B cell (primary cell): ENCODE measurements at regions not wholly inside any gene's neighbourhood (a gene's known extent, or its start where the extent isn't known, plus 50 kb on each side); places are given as distances from the start of the nearest gene placed in this dataset.

ENCODE experiments used
- ATAC-seq: fragments of 200-7000 bp; cut with Tn5 transposase; one replicate; pipeline ENCODE4 v1.10.0; 2021; ENCODE audit warnings: low read depth, mild to moderate bottlenecking, moderate number of reproducible peaks, moderate library complexity
- CTCF ChIA-PET: fragments of 350-600 bp; sonication (Branson Sonifier 250); formaldehyde crosslinking; loops from one replicate; lab custom pipeline; 2021; ENCODE audit warnings: antibody characterized with exemption, inconsistent platforms; lab: Charles Lee
- POLR2A ChIA-PET: fragments of 350-600 bp; sonication (Branson Sonifier 250); formaldehyde crosslinking; loops from one replicate; lab custom pipeline; 2021; ENCODE audit warnings: antibody characterized with exemption; lab: Charles Lee
- DNase-seq: peaks from one replicate; pipeline ENCODE4 v3.0.0; 2013
- H2AFZ ChIP-seq: 2 replicates; pipeline ENCODE4 v1.6.1; 2012; ENCODE audit warnings: mild to moderate bottlenecking, low read depth, low read length; ENCODE audit not compliant: insufficient read depth, poor library complexity, severe bottlenecking
- H3K27ac ChIP-seq, 2 donors: 1 replicate in 1 of 2; 2 replicates in 1 of 2; pipeline ENCODE4 v1.5.1; 2012 to 2013; ENCODE audit warnings: low read length in 2 of 2, mild to moderate bottlenecking in 2 of 2, moderate library complexity in 1 of 2
- H3K27me3 ChIP-seq, 4 experiments: fragments of 200-600 bp in 1 of 4; sonication (generic) in 1 of 4; replicated peaks in 1 of 4; 1 replicate in 2 of 4; 2 replicates in 2 of 4; pipeline versions ENCODE4 v1.6.1 to v1.7.0; 2013 to 2016; ENCODE audit warnings: low read length in 3 of 4, mild to moderate bottlenecking in 2 of 4, mixed read lengths in 1 of 4, moderate library complexity in 1 of 4; ENCODE audit not compliant: insufficient read depth in 4 of 4, control insufficient read depth in 3 of 4; ENCODE audit errors: control extremely low read depth in 1 of 4
- H3K36me3 ChIP-seq, 2 experiments: replicated peaks in 1 of 2; 1 replicate in 1 of 2; 2 replicates in 1 of 2; pipeline versions ENCODE4 v1.6.1 to v1.7.1; 2013; ENCODE audit warnings: low read length in 1 of 2; ENCODE audit not compliant: insufficient read depth in 2 of 2, control insufficient read depth in 1 of 2; ENCODE audit errors: control extremely low read depth in 1 of 2, extremely low read depth in 1 of 2
- H3K4me1 ChIP-seq, 2 donors: fragments of 200-600 bp in 1 of 2; sonication (generic) in 1 of 2; 1 replicate in 1 of 2; 2 replicates in 1 of 2; pipeline versions ENCODE4 v1.5.1 to v1.6.1; 2013 to 2017; ENCODE audit warnings: low read length in 2 of 2; ENCODE audit not compliant: control insufficient read depth in 2 of 2, insufficient read depth in 2 of 2
- H3K4me2 ChIP-seq: replicated peaks from 2 replicates; pipeline ENCODE3; 2012; ENCODE audit warnings: mild to moderate bottlenecking, low read depth, low read length; ENCODE audit not compliant: poor library complexity, severe bottlenecking
- H3K4me3 ChIP-seq, 5 experiments: fragments of 200-600 bp in 1 of 5; sonication (generic) in 1 of 5; 1 replicate in 3 of 5; 2 replicates in 2 of 5; pipeline versions ENCODE4 v1.5.1 to v1.7.0; 2011 to 2016; ENCODE audit warnings: low read length in 4 of 5, mild to moderate bottlenecking in 4 of 5, low read depth in 2 of 5, control low read depth in 1 of 5, moderate library complexity in 1 of 5; ENCODE audit not compliant: insufficient read depth in 1 of 5; ENCODE audit errors: control extremely low read depth in 1 of 5, extremely low read depth in 1 of 5
- H3K79me2 ChIP-seq: fragments of 200-600 bp; sonication (generic); one replicate; pipeline ENCODE4 v1.6.0; 2016; ENCODE audit warnings: low read length; ENCODE audit not compliant: control insufficient read depth, insufficient read depth
- H3K9ac ChIP-seq: fragments of 200-600 bp; sonication (generic); 2 replicates; pipeline ENCODE4 v1.6.1; 2017; ENCODE audit warnings: mild to moderate bottlenecking, low read length, moderate library complexity
- H3K9me3 ChIP-seq, 3 donors: one replicate each; pipeline versions ENCODE4 v1.6.1 to v1.7.1; 2013; ENCODE audit warnings: low read length in 2 of 3; ENCODE audit not compliant: control insufficient read depth in 2 of 3, insufficient read depth in 1 of 3; ENCODE audit errors: control extremely low read depth in 1 of 3
- H4K20me1 ChIP-seq: 2 replicates; pipeline ENCODE4 v1.6.0; 2012; ENCODE audit warnings: mild to moderate bottlenecking, low read length; ENCODE audit not compliant: insufficient read depth, control insufficient read depth, poor library complexity, severe bottlenecking
- H3K27ac Mint-ChIP-seq: one replicate; pipeline ENCODE4 v1.8.0; 2021; ENCODE audit warnings: mixed read lengths
- H3K27me3 Mint-ChIP-seq: one replicate; pipeline ENCODE4 v1.8.0; 2021; ENCODE audit warnings: mixed read lengths
- H3K4me1 Mint-ChIP-seq: one replicate; pipeline ENCODE4 v1.8.0; 2021; ENCODE audit warnings: mixed read lengths
- H3K4me3 Mint-ChIP-seq: one replicate; pipeline ENCODE4 v1.8.0; 2021; ENCODE audit warnings: mixed read lengths
- H3K9me3 Mint-ChIP-seq: one replicate; pipeline ENCODE4 v1.8.0; 2022; ENCODE audit warnings: mixed read lengths; ENCODE audit not compliant: insufficient read depth
- CTCF ChIP-seq: fragments of 200-600 bp; IDR thresholded peaks from one replicate; pipeline ENCODE4 v1.8.0; 2022; ENCODE audit warnings: antibody characterized with exemption, mild to moderate bottlenecking
- EZH2 ChIP-seq: IDR thresholded peaks from 2 replicates; pipeline ENCODE4 v1.6.1; 2012; ENCODE audit warnings: borderline replicate concordance, low read depth, mild to moderate bottlenecking, moderate library complexity, low read length; ENCODE audit not compliant: insufficient read depth, poor library complexity, severe bottlenecking
- WGBS: methylation state at CpG from one replicate; pipeline ENCODE4 v1.1.5; 2013; ENCODE audit warnings: missing lambda C conversion rate; ENCODE audit not compliant: insufficient coverage; 5-methylcytosine and 5-hydroxymethylcytosine counted together
- intact Hi-C: fragments of 100-400 bp; cut with micrococcal nuclease; formaldehyde crosslinking; loops from one replicate; pipeline ENCODE4 v1.10.0; 2022

GRCh38 chr20:39246436-39246835 is 284.3 kb downstream of the DHX35 start:
- no peaks in the 10 kb centered on the region for H3K79me2 ChIP-seq
- H3K27ac ChIP-seq: no peak overlapping the region
- H3K27me3 ChIP-seq: no peaks in the 10 kb centered on the region
- no peaks in the 10 kb centered on the region for H3K4me1 ChIP-seq
- H3K4me2 ChIP-seq: no peak overlapping the region
- no peak overlapping the region for H3K4me3 ChIP-seq
- TF ChIP-seq EZH2 (no peak), CTCF (no peak)
- CTCF ChIA-PET: no interaction called here
- Mint-ChIP-seq H3K9me3 (no peaks in the 10 kb centered on the region), H3K4me1 (no peaks in the 10 kb centered on the region), H3K4me3 (no peak overlapping the region), H3K27ac (no peak overlapping the region), H3K27me3 (peaks cover 14% of the 10 kb centered on the region)
- no peaks in the 10 kb centered on the region for H4K20me1 ChIP-seq
- no peak for DNase-seq
- no peak for ATAC-seq
- WGBS: 83% methylated on average over 4 of the region's 4 CpGs
- intact Hi-C loops: no loop called here
- H3K36me3 ChIP-seq: no peaks in the 10 kb centered on the region
- no peak overlapping the region for H2AFZ ChIP-seq
- no peaks in the 10 kb centered on the region for H3K9me3 ChIP-seq
- POLR2A ChIA-PET: no interaction called here
- H3K9ac ChIP-seq: no peak overlapping the region

GRCh38 chr20:39245685-39246311 is 283.7 kb downstream of the DHX35 start:
- H3K36me3 ChIP-seq: no peaks in the 10 kb centered on the region
- TF ChIP-seq EZH2: no peak
- no peak for TF ChIP-seq CTCF
- POLR2A ChIA-PET: no interaction called here
- intact Hi-C loops: no loop called here
- no peak overlapping the region for H2AFZ ChIP-seq
- H3K4me1 ChIP-seq: no peaks in the 10 kb centered on the region
- no peak overlapping the region for H3K27ac ChIP-seq
- no peaks in the 10 kb centered on the region for H3K9me3 ChIP-seq
- Mint-ChIP-seq H3K4me1 (no peaks in the 10 kb centered on the region), H3K27ac (no peak overlapping the region), H3K4me3 (no peak overlapping the region), H3K27me3 (peaks cover 14% of the 10 kb centered on the region), H3K9me3 (no peaks in the 10 kb centered on the region)
- H4K20me1 ChIP-seq: no peaks in the 10 kb centered on the region
- WGBS: 73% methylated on average over 1 of the region's 1 CpG
- CTCF ChIA-PET: no interaction called here
- H3K4me2 ChIP-seq: no peak overlapping the region
- no peak overlapping the region for H3K4me3 ChIP-seq
- no peaks in the 10 kb centered on the region for H3K27me3 ChIP-seq
- H3K79me2 ChIP-seq: no peaks in the 10 kb centered on the region
- ATAC-seq (no peak), DNase-seq (no peak)
- no peak overlapping the region for H3K9ac ChIP-seq
